ENCODE measurements at regions not wholly inside any gene's neighbourhood (a gene's known extent, or its start where the extent isn't known, plus 50 kb on each side); places are given as distances from the start of the nearest gene placed in this dataset.

DNA sequence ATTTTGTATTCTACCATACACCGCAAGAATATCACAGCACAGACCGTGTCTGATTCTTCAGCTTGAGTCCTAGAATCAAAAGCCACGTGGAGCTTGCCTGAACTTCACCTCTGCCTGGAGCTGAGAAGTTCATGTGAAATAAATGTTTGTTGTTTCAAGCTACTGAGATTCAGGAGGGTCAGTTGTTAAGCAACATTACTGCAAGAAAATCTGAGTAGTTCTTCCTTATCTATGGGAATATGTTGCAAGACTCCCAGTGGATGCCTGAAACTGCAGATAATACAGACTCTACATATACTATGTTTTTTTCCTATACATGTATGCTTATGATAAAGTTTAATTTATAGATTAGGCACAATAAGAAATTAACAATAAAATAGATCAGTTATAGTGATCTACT is 995.3 kb downstream of the TBC1D22A start:
- intact Hi-C loops (cut with DNase I; ENCODE audit: low total_unique reads): no loop called here
- no peak overlapping the region for H3K4me3 ChIP-seq
- no peak overlapping the region for H3K27ac ChIP-seq
- TF ChIP-seq POLR2AphosphoS5 (IDR thresholded peaks at IDR 0.05): no peak
- TF ChIP-seq EP300 (IDR thresholded peaks at IDR 0.05): no peak
- no peak for TF ChIP-seq CTCF (IDR thresholded peaks at IDR 0.05)
- TF ChIP-seq POLR2A (IDR thresholded peaks at IDR 0.05): no peak
- peaks cover 0 to 9% (median 0%) of the 10 kb centered on the region in 4 donors for H3K9me3 ChIP-seq
- no peaks in the 10 kb centered on the region for H3K4me1 ChIP-seq
- WGBS, 5 donors: 49 to 77% (median 76%) methylated on average over 3 of the region's 3 CpGs
- peaks cover 0 to 28% (median 0%) of the 10 kb centered on the region in 3 donors for H3K27me3 ChIP-seq
- DNase-seq: no peak
- H3K36me3 ChIP-seq: no peaks in the 10 kb centered on the region

GRCh38 chr22:47750086-47750485 is 987.6 kb downstream of the TBC1D22A start:
- Histone ChIP-seq H3K9me3 (no peaks in the 10 kb centered on the region), H3K4me3 (no peak overlapping the region), H3K27ac (no peak overlapping the region), H3K4me1 (no peaks in the 10 kb centered on the region), H3K36me3 (no peaks in the 10 kb centered on the region), H3K27me3 (peaks cover 0 to 33% (median 0%) of the 10 kb centered on the region in 3 donors)
- 71 to 88% (median 85%) methylated on average over 3 of the region's 3 CpGs for WGBS, 5 donors
- intact Hi-C loops (cut with DNase I; ENCODE audit: low total_unique reads): no loop called here
- no peak for DNase-seq
- TF ChIP-seq CTCF (IDR thresholded peaks at IDR 0.05) (no peak), EP300 (IDR thresholded peaks at IDR 0.05) (no peak), POLR2AphosphoS5 (IDR thresholded peaks at IDR 0.05) (no peak), POLR2A (IDR thresholded peaks at IDR 0.05) (no peak)

DNA sequence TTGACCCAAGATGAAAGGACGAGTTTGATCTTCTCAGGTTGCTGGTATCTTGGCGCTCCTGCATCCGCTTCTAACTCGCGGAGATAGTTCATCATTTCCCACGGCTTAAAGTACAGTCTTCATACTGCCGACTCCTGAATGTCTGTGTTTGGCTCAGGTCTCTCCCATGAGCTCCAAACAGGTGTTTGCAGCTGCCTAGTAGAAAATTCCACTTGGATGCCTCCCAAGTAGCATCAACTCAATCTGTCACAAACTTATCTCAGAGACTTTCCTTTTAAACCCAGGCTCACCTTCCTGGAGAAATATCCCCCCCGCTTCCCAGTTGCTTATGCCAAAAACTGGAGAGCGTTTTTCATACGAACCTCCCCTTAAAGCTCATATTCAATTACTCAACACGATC is 986.5 kb downstream of the TBC1D22A start:
- WGBS, 5 donors: 69 to 79% (median 72%) methylated on average over 11 of the region's 11 CpGs
- Histone ChIP-seq H3K36me3 (no peaks in the 10 kb centered on the region), H3K27ac (no peak overlapping the region), H3K4me3 (no peak overlapping the region), H3K4me1 (no peaks in the 10 kb centered on the region), H3K27me3 (peaks cover 0 to 33% (median 0%) of the 10 kb centered on the region in 3 donors), H3K9me3 (no peaks in the 10 kb centered on the region)
- intact Hi-C loops (cut with DNase I; ENCODE audit: low total_unique reads): no loop called here
- no peak for TF ChIP-seq EP300 (IDR thresholded peaks at IDR 0.05)
- TF ChIP-seq POLR2AphosphoS5 (IDR thresholded peaks at IDR 0.05): no peak
- no peak for TF ChIP-seq CTCF (IDR thresholded peaks at IDR 0.05)
- no peak for TF ChIP-seq POLR2A (IDR thresholded peaks at IDR 0.05)
- DNase-seq: peak in 1 of 2 donors; percentile 9

GRCh38 chr22:47748271-47748670 is 985.8 kb downstream of the TBC1D22A start:
- H3K36me3 ChIP-seq: no peaks in the 10 kb centered on the region
- no peaks in the 10 kb centered on the region for H3K4me1 ChIP-seq
- 53 to 71% (median 58%) methylated on average over 6 of the region's 6 CpGs for WGBS, 5 donors
- intact Hi-C loops (cut with DNase I; ENCODE audit: low total_unique reads): no loop called here
- H3K9me3 ChIP-seq: no peaks in the 10 kb centered on the region
- TF ChIP-seq EP300 (IDR thresholded peaks at IDR 0.05) (no peak), POLR2AphosphoS5 (IDR thresholded peaks at IDR 0.05) (no peak), CTCF (IDR thresholded peaks at IDR 0.05) (no peak), POLR2A (IDR thresholded peaks at IDR 0.05) (no peak)
- H3K27ac ChIP-seq: no peak overlapping the region
- peaks cover 0 to 33% (median 0%) of the 10 kb centered on the region in 3 donors for H3K27me3 ChIP-seq
- no peak for DNase-seq
- H3K4me3 ChIP-seq: no peak overlapping the region
